WERI-Rb-1 (cell line): ENCODE measurements at regions not wholly inside any gene's neighbourhood (a gene's known extent, or its start where the extent isn't known, plus 50 kb on each side); places are given as distances from the start of the nearest gene placed in this dataset.

Experiments
- DNase-seq: peaks from one replicate; pipeline ENCODE4 v3.0.0-alpha.2; 2020
- H3K27ac ChIP-seq: fragments of 250-450 bp; sonication (Bioruptor Pico); 2 replicates; pipeline ENCODE4 v1.5.1; 2020; ENCODE audit warnings: mild to moderate bottlenecking, moderate library complexity
- H3K27me3 ChIP-seq: fragments of 250-450 bp; sonication (Bioruptor Pico); 2 replicates; pipeline ENCODE4 v1.5.1; 2021; ENCODE audit warnings: mild to moderate bottlenecking, low read depth, moderate library complexity; ENCODE audit not compliant: insufficient read depth, severe bottlenecking
- H3K36me3 ChIP-seq: fragments of 250-450 bp; sonication (Bioruptor Pico); 2 replicates; pipeline ENCODE4 v1.5.1; 2020; ENCODE audit warnings: mild to moderate bottlenecking, moderate library complexity
- H3K4me3 ChIP-seq: 2 replicates; pipeline ENCODE4 v1.5.1; 2011; ENCODE audit warnings: low read depth, mild to moderate bottlenecking, control low read depth, low read length
- H3K9me3 ChIP-seq: fragments of 250-450 bp; sonication (Bioruptor Pico); 2 replicates; pipeline ENCODE4 v1.5.1; 2021; ENCODE audit warnings: mild to moderate bottlenecking, moderate library complexity; ENCODE audit not compliant: severe bottlenecking
- TF ChIP-seq, protein P1 (sequence below): IDR thresholded peaks from 2 replicates; pipeline ENCODE4 v1.5.1; 2011; ENCODE audit warnings: low read depth, mild to moderate bottlenecking, control low read depth, inconsistent platforms, low read length

DNA sequence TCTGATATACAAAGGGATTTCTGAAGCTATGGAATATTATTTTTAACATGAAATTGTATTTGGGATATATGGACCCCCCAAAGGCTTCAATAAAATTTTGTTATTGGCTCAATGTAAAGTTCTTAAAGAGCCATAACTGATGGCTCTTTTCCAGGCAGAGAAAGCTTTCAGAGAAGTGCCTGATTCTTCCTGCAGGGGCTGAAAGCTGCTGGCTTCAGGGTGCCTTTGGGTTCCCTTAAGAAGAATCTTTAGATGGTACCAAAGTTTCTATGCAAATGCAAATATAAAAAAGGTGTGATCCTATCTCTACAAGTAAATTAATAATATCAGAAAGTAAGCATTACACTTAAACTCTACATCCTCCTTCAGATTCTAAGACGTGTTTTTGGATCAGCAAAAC, 72.6 kb downstream of the NR2F2 start:
- DNase-seq: no peak
- Histone ChIP-seq H3K27me3 (peaks cover 80% of the 10 kb centered on the region), H3K4me3 (no peak overlapping the region), H3K27ac (no peak overlapping the region), H3K36me3 (no peaks in the 10 kb centered on the region), H3K9me3 (no peaks in the 10 kb centered on the region)
- TF ChIP-seq, protein P1, sequence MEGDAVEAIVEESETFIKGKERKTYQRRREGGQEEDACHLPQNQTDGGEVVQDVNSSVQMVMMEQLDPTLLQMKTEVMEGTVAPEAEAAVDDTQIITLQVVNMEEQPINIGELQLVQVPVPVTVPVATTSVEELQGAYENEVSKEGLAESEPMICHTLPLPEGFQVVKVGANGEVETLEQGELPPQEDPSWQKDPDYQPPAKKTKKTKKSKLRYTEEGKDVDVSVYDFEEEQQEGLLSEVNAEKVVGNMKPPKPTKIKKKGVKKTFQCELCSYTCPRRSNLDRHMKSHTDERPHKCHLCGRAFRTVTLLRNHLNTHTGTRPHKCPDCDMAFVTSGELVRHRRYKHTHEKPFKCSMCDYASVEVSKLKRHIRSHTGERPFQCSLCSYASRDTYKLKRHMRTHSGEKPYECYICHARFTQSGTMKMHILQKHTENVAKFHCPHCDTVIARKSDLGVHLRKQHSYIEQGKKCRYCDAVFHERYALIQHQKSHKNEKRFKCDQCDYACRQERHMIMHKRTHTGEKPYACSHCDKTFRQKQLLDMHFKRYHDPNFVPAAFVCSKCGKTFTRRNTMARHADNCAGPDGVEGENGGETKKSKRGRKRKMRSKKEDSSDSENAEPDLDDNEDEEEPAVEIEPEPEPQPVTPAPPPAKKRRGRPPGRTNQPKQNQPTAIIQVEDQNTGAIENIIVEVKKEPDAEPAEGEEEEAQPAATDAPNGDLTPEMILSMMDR: no peak

DNA sequence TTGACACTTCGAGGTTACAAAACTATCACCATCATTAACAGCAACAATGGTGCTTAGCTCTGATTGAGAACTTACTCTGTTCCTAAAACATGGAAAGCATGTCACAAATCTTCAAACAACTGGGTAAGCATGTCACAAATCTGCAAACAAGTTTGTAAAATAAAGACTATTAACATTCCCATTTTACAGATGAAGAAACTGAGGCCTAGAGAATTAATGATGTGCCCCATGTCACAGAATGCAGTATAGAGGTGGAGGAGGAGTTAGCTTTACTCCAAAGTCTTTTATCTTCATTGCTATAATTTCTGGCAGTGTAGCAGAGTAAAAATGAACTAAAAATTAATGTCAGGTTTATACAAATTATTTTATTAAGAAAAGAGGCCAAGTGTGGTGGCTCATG, 73.4 kb downstream of the NR2F2 start:
- TF ChIP-seq, protein P1: no peak
- Histone ChIP-seq H3K9me3 (no peaks in the 10 kb centered on the region), H3K27ac (no peak overlapping the region), H3K27me3 (peaks cover 80% of the 10 kb centered on the region), H3K4me3 (no peak overlapping the region), H3K36me3 (no peaks in the 10 kb centered on the region)
- DNase-seq: no peak

DNA sequence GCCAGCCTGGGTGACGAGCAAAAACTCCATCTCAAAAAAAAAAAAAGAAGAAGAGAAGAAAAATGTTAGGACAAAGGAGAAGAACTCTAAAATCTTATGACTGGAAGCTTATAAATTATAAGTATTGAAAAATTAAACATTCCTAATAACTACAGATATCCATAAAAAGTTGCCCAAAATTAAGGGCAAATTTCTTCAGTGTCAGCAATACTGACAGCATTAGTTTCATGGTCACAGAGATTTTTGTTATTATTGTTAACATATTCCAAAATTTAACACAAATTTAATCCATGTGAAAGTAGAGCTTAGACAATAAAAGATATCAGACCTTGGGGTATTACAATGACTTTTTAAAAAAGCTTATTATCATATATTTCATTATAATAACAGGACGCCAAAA, 74.1 kb downstream of the NR2F2 start:
- peaks cover 80% of the 10 kb centered on the region for H3K27me3 ChIP-seq

DNA sequence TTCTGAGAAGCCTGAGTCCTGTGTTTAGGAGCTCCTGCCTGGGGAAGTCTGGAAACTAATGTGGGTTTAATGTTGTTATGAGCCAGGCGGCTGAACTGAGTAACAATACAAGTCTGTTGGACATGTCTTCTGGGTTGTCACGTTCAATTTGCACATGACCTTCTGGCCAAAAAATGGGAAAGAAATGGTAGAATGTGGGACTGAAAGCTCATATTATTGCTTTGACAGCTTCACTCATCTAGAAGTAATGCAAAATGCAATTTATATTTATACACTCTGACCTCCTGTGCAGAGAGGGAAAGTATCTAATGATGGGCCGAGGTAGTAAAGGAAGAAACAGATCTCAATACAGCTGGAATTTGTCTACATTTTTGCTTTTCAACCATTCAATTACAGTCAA, 75.8 kb downstream of the NR2F2 start:
- Histone ChIP-seq H3K27me3 (peaks cover 82% of the 10 kb centered on the region), H3K36me3 (no peaks in the 10 kb centered on the region), H3K27ac (no peak overlapping the region), H3K9me3 (peaks cover 7% of the 10 kb centered on the region), H3K4me3 (no peak overlapping the region)
- TF ChIP-seq, protein P1: no peak
- no peak for DNase-seq

More for the DNA sequence above, 74.1 kb downstream of the NR2F2 start:
- Histone ChIP-seq H3K36me3 (no peaks in the 10 kb centered on the region), H3K9me3 (peaks cover 3% of the 10 kb centered on the region), H3K27ac (no peak overlapping the region), H3K4me3 (no peak overlapping the region)
- no peak for DNase-seq
- TF ChIP-seq, protein P1: no peak

DNA sequence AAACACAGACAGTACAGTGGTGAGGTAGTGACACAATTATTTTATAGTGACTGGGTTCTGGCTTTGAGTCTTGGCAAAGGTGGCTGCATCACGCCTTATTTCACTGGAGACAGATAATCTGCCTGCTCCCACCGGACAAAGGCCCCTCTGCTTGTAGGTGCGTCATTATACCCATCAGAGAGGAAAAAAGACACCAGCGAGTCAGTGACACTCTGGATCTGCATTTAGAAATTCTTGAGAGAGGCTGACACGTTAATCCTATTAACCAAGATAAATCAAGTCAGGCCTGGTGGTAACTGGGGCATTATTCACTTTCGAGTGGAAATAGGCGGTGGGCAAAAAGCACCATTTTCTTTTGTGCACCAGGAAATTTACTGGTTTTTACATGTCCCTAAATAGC, 76.2 kb downstream of the NR2F2 start:
- Histone ChIP-seq H3K36me3 (no peaks in the 10 kb centered on the region), H3K27me3 (peaks cover 85% of the 10 kb centered on the region), H3K9me3 (peaks cover 7% of the 10 kb centered on the region), H3K4me3 (no peak overlapping the region), H3K27ac (no peak overlapping the region)
- DNase-seq: no peak
- TF ChIP-seq, protein P1: no peak

DNA sequence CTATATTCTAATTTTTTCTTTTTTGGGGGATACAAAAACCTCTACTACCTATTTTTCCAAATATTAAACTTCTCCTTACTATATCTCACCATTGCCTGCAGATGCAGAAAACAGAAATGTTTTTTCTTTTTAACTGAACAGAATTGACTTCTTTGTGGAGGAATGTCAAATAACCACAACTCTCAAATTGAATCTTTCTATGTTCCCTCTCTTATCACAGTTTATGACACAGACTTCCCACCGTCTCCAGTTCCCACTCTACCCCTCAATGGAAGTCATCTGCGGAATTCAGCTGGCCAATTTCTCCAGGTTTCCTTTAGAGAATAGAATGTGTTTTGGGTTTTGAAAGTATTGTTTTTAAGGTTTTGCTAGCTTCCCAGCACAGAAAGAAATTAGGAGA, 77.0 kb downstream of the NR2F2 start:
- peaks cover 7% of the 10 kb centered on the region for H3K9me3 ChIP-seq
- no peak overlapping the region for H3K4me3 ChIP-seq
- H3K36me3 ChIP-seq: no peaks in the 10 kb centered on the region
- TF ChIP-seq, protein P1: no peak
- peaks cover 81% of the 10 kb centered on the region for H3K27me3 ChIP-seq
- H3K27ac ChIP-seq: no peak overlapping the region
- no peak for DNase-seq
